ENCODE measurements at regions not wholly inside any gene's neighbourhood (a gene's known extent, or its start where the extent isn't known, plus 50 kb on each side); places are given as distances from the start of the nearest gene placed in this dataset.

DNA sequence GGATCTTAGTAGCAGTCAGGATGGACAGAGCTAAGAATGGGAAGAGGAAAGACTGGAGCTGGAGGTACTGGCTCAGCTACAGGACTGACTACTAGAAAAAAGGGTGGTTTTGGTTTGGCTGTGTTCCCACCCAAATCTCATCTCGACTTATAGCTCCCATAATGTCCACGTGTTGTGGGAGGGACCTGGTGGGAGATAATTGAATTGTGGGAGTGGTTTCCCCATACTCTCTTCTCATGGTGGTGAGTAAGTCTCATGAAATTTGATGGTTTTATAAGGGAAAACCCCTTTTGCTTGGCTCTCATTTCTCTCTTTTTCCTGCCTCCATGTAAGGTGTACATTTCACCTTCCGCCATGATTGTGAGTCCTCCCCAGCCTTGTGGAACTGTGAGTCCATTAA, 466.5 kb upstream of the DEPDC1 start:
- TF ChIP-seq, protein P1, sequence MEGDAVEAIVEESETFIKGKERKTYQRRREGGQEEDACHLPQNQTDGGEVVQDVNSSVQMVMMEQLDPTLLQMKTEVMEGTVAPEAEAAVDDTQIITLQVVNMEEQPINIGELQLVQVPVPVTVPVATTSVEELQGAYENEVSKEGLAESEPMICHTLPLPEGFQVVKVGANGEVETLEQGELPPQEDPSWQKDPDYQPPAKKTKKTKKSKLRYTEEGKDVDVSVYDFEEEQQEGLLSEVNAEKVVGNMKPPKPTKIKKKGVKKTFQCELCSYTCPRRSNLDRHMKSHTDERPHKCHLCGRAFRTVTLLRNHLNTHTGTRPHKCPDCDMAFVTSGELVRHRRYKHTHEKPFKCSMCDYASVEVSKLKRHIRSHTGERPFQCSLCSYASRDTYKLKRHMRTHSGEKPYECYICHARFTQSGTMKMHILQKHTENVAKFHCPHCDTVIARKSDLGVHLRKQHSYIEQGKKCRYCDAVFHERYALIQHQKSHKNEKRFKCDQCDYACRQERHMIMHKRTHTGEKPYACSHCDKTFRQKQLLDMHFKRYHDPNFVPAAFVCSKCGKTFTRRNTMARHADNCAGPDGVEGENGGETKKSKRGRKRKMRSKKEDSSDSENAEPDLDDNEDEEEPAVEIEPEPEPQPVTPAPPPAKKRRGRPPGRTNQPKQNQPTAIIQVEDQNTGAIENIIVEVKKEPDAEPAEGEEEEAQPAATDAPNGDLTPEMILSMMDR (IDR thresholded peaks at IDR 0.05; ENCODE audit: low read length) = no peak
- TF ChIP-seq EZH2 (optimal IDR thresholded peaks at IDR 0.05; ENCODE audit: low read depth, low read length) (no peak), EZH2phosphoT487 (IDR thresholded peaks at IDR 0.05; ENCODE audit: low read length) (no peak)

Measured in MM.1S (cell line).